CD4-positive, alpha-beta memory T cell (primary cell): ENCODE measurements at regions not wholly inside any gene's neighbourhood (a gene's known extent, or its start where the extent isn't known, plus 50 kb on each side); places are given as distances from the start of the nearest gene placed in this dataset.
A peak's percentile ranks its signal among the peaks of the same experiment; 100 is the strongest.

Source experiments
- CTCF ChIA-PET: fragments of 350-600 bp; sonication (Branson Sonifier 250); formaldehyde crosslinking; loops from one replicate; lab custom pipeline; 2021; ENCODE audit warnings: inconsistent platforms; ENCODE audit not compliant: partially characterized antibody; lab: Charles Lee
- POLR2A ChIA-PET: fragments of 350-600 bp; sonication (Branson Sonifier 250); formaldehyde crosslinking; loops from one replicate; lab custom pipeline; 2021; ENCODE audit not compliant: partially characterized antibody; lab: Charles Lee
- DNase-seq, 5 donors: peaks; one replicate each; pipeline versions ENCODE4 v3.0.0 to v3.0.0-alpha.2; 2020 to 2022; ENCODE audit warnings: mixed read lengths in 1 of 5
- H3K27ac ChIP-seq: one replicate; pipeline ENCODE4 v1.7.0; 2013; ENCODE audit warnings: low read depth, low read length
- H3K27me3 ChIP-seq: 2 replicates; pipeline ENCODE4 v1.7.0; 2013; ENCODE audit warnings: mild to moderate bottlenecking, low read length, moderate library complexity; ENCODE audit not compliant: insufficient read depth
- H3K36me3 ChIP-seq: 2 replicates; pipeline ENCODE4 v1.7.0; 2013; ENCODE audit warnings: mild to moderate bottlenecking, low read length, moderate library complexity; ENCODE audit not compliant: insufficient read depth
- H3K4me1 ChIP-seq: 2 replicates; pipeline ENCODE4 v1.7.0; 2013; ENCODE audit warnings: mild to moderate bottlenecking, low read length, moderate library complexity; ENCODE audit not compliant: insufficient read depth
- H3K4me3 ChIP-seq, 2 donors: one replicate each; pipeline ENCODE4 v1.7.0; 2013; ENCODE audit warnings: low read length in 2 of 2, mild to moderate bottlenecking in 1 of 2
- H3K9me3 ChIP-seq, 2 donors: one replicate each; pipeline ENCODE4 v1.7.0; 2013; ENCODE audit warnings: low read length in 2 of 2, control low read depth in 1 of 2; ENCODE audit not compliant: control insufficient read depth in 1 of 2
- H3K27ac Mint-ChIP-seq, 7 donors: one replicate each; pipeline ENCODE4 v1.8.0; 2020 to 2021; ENCODE audit warnings: mixed read lengths in 7 of 7, mild to moderate bottlenecking in 6 of 7, inconsistent platforms in 3 of 7, moderate library complexity in 3 of 7
- H3K27me3 Mint-ChIP-seq, 2 donors: one replicate each; pipeline ENCODE4 v1.8.0; 2020 to 2021; ENCODE audit warnings: mixed read lengths in 2 of 2
- H3K36me3 Mint-ChIP-seq, 2 donors: one replicate each; pipeline ENCODE4 v1.8.0; 2020 to 2021; ENCODE audit warnings: mixed read lengths in 2 of 2, inconsistent platforms in 1 of 2, mild to moderate bottlenecking in 1 of 2
- H3K4me1 Mint-ChIP-seq, 4 donors: one replicate each; pipeline ENCODE4 v1.8.0; 2020 to 2021; ENCODE audit warnings: mixed read lengths in 4 of 4, mild to moderate bottlenecking in 1 of 4
- H3K4me3 Mint-ChIP-seq, 8 donors: one replicate each; pipeline ENCODE4 v1.8.0; 2020 to 2021; ENCODE audit warnings: mixed read lengths in 8 of 8, mild to moderate bottlenecking in 7 of 8, moderate library complexity in 6 of 8, inconsistent platforms in 3 of 8
- H3K9me3 Mint-ChIP-seq, 8 donors: one replicate each; pipeline ENCODE4 v1.8.0; 2020 to 2021; ENCODE audit warnings: mixed read lengths in 8 of 8, mild to moderate bottlenecking in 5 of 8, inconsistent platforms in 3 of 8, moderate library complexity in 1 of 8
- intact Hi-C: fragments of 100-400 bp; cut with micrococcal nuclease; formaldehyde crosslinking; loops from one replicate; pipeline ENCODE4 v1.15.1; 2023

DNA sequence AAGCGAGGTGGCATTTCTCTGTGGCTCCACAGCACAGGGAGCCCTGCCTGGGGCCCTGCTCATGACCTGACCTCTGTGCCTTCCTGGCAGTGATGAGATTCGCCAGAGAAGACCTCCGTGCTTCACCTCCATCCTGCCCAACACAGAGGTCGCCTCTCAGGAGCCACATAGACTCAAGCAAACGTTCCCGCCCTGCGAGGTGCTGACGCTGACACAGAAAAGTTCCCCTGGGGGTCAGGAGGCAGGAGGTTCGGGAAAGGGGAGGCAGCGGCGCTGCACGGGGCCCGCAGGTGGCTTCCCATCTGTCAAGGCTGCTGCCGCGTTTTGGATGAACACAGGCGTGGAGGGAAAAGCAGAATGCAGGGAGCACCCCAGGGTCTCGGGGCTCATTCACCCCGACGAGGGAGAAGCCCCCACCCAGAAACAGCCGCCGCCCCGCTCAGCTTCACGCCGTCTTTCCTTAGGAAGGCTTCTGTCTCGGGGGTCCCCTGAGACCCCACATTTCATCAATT is 579.6 kb upstream of the SALL3 start:
- Mint-ChIP-seq H3K4me1 (peaks cover 0 to under 1% (median 0%) of the 10 kb centered on the region in 4 donors), H3K4me3 (no peak overlapping the region), H3K27ac (no peak overlapping the region), H3K9me3 (peaks cover 0 to 4% (median 0%) of the 10 kb centered on the region in 8 donors), H3K27me3 (no peaks in the 10 kb centered on the region), H3K36me3 (no peaks in the 10 kb centered on the region)
- Histone ChIP-seq H3K9me3 (no peaks in the 10 kb centered on the region), H3K4me3 (no peak overlapping the region), H3K27me3 (no peaks in the 10 kb centered on the region), H3K4me1 (no peaks in the 10 kb centered on the region), H3K27ac (no peak overlapping the region), H3K36me3 (no peaks in the 10 kb centered on the region)
- CTCF ChIA-PET, result no interaction called here
- POLR2A ChIA-PET, result no interaction called here
- intact Hi-C loops, result no loop called here
- no peak for DNase-seq

DNA sequence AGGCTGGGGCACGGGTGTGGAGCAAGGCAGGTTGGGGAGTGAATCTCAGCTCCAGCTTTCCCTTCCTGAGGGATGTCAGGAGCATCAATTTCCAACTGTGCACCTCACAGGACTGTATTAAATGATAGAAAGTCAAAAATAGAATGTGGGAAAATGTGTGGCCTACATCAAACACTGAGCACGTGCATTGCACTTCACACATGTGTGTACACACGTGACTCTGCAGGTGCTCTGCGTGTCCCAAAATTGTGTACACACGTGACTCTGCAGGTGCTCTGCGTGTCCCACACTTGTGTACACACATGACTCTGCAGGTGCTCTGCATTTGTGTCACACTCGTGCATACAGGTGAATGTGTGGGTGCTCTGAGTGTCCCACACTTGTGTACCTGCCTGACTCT is 577.2 kb upstream of the SALL3 start:
- POLR2A ChIA-PET, result no interaction called here

DNA sequence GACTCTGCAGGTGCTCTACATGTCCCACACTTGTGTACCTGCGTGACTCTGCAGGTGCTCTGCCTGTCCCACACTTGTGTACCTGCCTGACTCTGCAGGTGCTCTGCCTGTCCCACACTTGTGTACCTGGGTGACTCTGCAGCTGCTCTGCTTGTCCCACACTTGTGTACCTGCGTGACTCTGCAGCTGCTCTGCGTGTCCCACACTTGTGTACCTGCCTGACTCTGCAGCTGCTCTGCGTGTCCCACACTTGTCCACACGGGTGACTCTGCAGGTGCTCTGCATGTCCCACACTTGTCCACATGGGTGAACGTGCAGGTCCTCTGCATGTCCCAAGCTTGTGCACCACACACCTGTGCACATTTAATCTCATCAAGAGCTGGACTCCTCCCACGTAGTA is 576.7 kb upstream of the SALL3 start:
- DNase-seq, result no peak
- ChIA-PET CTCF (no interaction called here), POLR2A (no interaction called here)
- Mint-ChIP-seq H3K36me3 (no peaks in the 10 kb centered on the region), H3K27me3 (no peaks in the 10 kb centered on the region), H3K4me1 (peaks cover 2 to 12% (median 9%) of the 10 kb centered on the region in 4 donors), H3K27ac (no peak overlapping the region), H3K4me3 (no peak overlapping the region), H3K9me3 (peaks cover 0 to 4% (median 0%) of the 10 kb centered on the region in 8 donors)
- peaks cover 4% of the 10 kb centered on the region for H3K4me1 ChIP-seq
- no peaks in the 10 kb centered on the region for H3K9me3 ChIP-seq
- H3K36me3 ChIP-seq, result no peaks in the 10 kb centered on the region
- H3K4me3 ChIP-seq, result no peak overlapping the region
- no peaks in the 10 kb centered on the region for H3K27me3 ChIP-seq
- no peak overlapping the region for H3K27ac ChIP-seq
- intact Hi-C loops, result no loop called here

More for the DNA sequence above, 577.2 kb upstream of the SALL3 start:
- intact Hi-C loops, result no loop called here
- Mint-ChIP-seq H3K36me3 (no peaks in the 10 kb centered on the region), H3K4me3 (no peak overlapping the region), H3K9me3 (peaks cover 0 to 4% (median 0%) of the 10 kb centered on the region in 8 donors), H3K4me1 (peaks cover 0 to 9% (median 7%) of the 10 kb centered on the region in 4 donors), H3K27me3 (no peaks in the 10 kb centered on the region), H3K27ac (no peak overlapping the region)
- no peaks in the 10 kb centered on the region for H3K27me3 ChIP-seq
- H3K4me1 ChIP-seq, result peaks cover 4% of the 10 kb centered on the region
- no peaks in the 10 kb centered on the region for H3K9me3 ChIP-seq
- H3K36me3 ChIP-seq, result no peaks in the 10 kb centered on the region
- no peak for DNase-seq
- no peak overlapping the region for H3K4me3 ChIP-seq
- H3K27ac ChIP-seq, result no peak overlapping the region
- CTCF ChIA-PET, result no interaction called here

- Mint-ChIP-seq H3K4me3 (no peak overlapping the region), H3K36me3 (no peaks in the 10 kb centered on the region), H3K9me3 (peaks cover 0 to 4% (median 0%) of the 10 kb centered on the region in 8 donors), H3K4me1 (peaks cover 5 to 14% (median 11%) of the 10 kb centered on the region in 4 donors), H3K27ac (no peak overlapping the region), H3K27me3 (no peaks in the 10 kb centered on the region)
- ChIA-PET POLR2A (no interaction called here), CTCF (no interaction called here)
- peaks cover 4% of the 10 kb centered on the region for H3K4me1 ChIP-seq
- intact Hi-C loops, result no loop called here
- DNase-seq, result no peak
- H3K36me3 ChIP-seq, result no peaks in the 10 kb centered on the region
- H3K27ac ChIP-seq, result no peak overlapping the region
- H3K9me3 ChIP-seq, result no peaks in the 10 kb centered on the region
- H3K4me3 ChIP-seq, result no peak overlapping the region
- no peaks in the 10 kb centered on the region for H3K27me3 ChIP-seq
Observed at GRCh38 chr18:78403371-78403770, 576.2 kb upstream of the SALL3 start.

- no peaks in the 10 kb centered on the region for H3K27me3 ChIP-seq
- Mint-ChIP-seq H3K36me3 (no peaks in the 10 kb centered on the region), H3K27ac (no peak overlapping the region), H3K9me3 (no peaks in the 10 kb centered on the region), H3K4me3 (no peak overlapping the region), H3K4me1 (peaks cover 5 to 14% (median 12%) of the 10 kb centered on the region in 4 donors), H3K27me3 (no peaks in the 10 kb centered on the region)
- CTCF ChIA-PET, result no interaction called here
- no peaks in the 10 kb centered on the region for H3K36me3 ChIP-seq
- H3K4me1 ChIP-seq, result peaks cover 4% of the 10 kb centered on the region
- no peak overlapping the region for H3K4me3 ChIP-seq
- H3K9me3 ChIP-seq, result no peaks in the 10 kb centered on the region
- DNase-seq, result no peak
- POLR2A ChIA-PET, result no interaction called here
- intact Hi-C loops, result no loop called here
- no peak overlapping the region for H3K27ac ChIP-seq
Observed at GRCh38 chr18:78405763-78406162, 573.9 kb upstream of the SALL3 start.

- Mint-ChIP-seq H3K4me1 (peaks cover 5 to 14% (median 12%) of the 10 kb centered on the region in 4 donors), H3K4me3 (peak overlapping the region in 7 of 8 donors; percentile 19 to 71 (median 59)), H3K27ac (peak overlapping the region in 3 of 7 donors; percentile 8 to 66 (median 46)), H3K27me3 (no peaks in the 10 kb centered on the region), H3K9me3 (no peaks in the 10 kb centered on the region), H3K36me3 (no peaks in the 10 kb centered on the region)
- DNase-seq, result peak in 1 of 5 donors; percentile 4
- intact Hi-C loops, result no loop called here
- H3K27me3 ChIP-seq, result no peaks in the 10 kb centered on the region
- ChIA-PET POLR2A (no interaction called here), CTCF (no interaction called here)
- H3K9me3 ChIP-seq, result no peaks in the 10 kb centered on the region
- no peak overlapping the region for H3K4me3 ChIP-seq
- no peak overlapping the region for H3K27ac ChIP-seq
- no peaks in the 10 kb centered on the region for H3K36me3 ChIP-seq
- peaks cover 4% of the 10 kb centered on the region for H3K4me1 ChIP-seq
Observed at GRCh38 chr18:78406743-78407465, 572.7 kb upstream of the SALL3 start.

DNA sequence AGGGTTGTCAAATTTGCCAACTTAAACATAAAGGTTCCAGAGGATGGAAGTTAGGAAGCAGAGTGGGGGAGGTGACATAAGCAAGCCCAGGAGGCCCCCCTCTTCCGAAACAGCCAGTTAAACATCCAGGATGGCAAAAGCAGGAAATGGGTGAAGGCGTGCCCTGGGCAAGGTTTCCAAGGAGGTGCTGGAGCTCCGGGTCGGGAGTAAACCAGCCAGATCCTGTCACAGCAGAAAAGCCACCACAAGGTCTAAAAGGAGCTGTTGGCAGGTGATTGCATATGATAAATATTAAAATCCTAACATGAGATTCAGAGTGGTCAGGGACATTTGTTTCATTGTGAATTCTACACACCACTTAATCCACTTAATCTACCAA is 572.2 kb upstream of the SALL3 start:
- POLR2A ChIA-PET, result no interaction called here
- intact Hi-C loops, result no loop called here
- CTCF ChIA-PET, result no interaction called here
- peaks cover 5 to 14% (median 12%) of the 10 kb centered on the region in 4 donors for H3K4me1 Mint-ChIP-seq
- H3K36me3 Mint-ChIP-seq, result no peaks in the 10 kb centered on the region
- Histone ChIP-seq H3K27ac (no peak overlapping the region), H3K36me3 (no peaks in the 10 kb centered on the region), H3K4me1 (peaks cover 4% of the 10 kb centered on the region), H3K4me3 (no peak overlapping the region), H3K9me3 (no peaks in the 10 kb centered on the region), H3K27me3 (no peaks in the 10 kb centered on the region)
- H3K4me3 Mint-ChIP-seq, result peak overlapping the region in 7 of 8 donors; percentile 19 to 71 (median 59)
- peak overlapping the region in 3 of 7 donors; percentile 8 to 66 (median 46) for H3K27ac Mint-ChIP-seq
- no peak for DNase-seq
- H3K9me3 Mint-ChIP-seq, result no peaks in the 10 kb centered on the region
- no peaks in the 10 kb centered on the region for H3K27me3 Mint-ChIP-seq
